GM19463 (cell line): ENCODE measurements at regions not wholly inside any gene's neighbourhood (a gene's known extent, or its start where the extent isn't known, plus 50 kb on each side); places are given as distances from the start of the nearest gene placed in this dataset.
"Not testable (repeated sequence)": the region's sequence is repeated elsewhere in the genome, so short reads cannot be mapped to it uniquely, and the experiment has no call there.

Source experiments
- ATAC-seq: cut with Tn5 transposase; IDR thresholded peaks from one replicate; pipeline ENCODE4 v1.9.1; 2021; ENCODE audit warnings: mild to moderate bottlenecking, moderate library complexity; ENCODE audit not compliant: unreplicated experiment

DNA sequence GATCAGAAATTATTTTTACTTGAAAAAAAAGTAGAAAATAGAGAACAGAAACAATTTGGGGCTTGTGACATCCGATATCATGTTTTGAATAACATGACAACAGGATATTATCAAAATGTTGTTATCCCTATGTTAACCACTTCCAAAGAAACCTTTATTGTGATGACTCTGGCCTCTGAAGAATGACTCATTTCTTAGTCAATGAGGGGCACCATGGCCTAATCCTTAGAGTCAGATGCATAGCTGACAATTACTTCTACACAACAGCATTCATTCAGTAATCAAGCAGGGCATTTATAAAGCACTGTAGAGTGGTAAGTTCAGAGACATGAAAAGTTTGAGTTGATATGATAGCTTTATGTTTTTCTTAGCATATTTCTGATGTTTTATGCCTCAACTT lies 703.0 kb downstream of the RNF144A start:
- ATAC-seq = no peak

DNA sequence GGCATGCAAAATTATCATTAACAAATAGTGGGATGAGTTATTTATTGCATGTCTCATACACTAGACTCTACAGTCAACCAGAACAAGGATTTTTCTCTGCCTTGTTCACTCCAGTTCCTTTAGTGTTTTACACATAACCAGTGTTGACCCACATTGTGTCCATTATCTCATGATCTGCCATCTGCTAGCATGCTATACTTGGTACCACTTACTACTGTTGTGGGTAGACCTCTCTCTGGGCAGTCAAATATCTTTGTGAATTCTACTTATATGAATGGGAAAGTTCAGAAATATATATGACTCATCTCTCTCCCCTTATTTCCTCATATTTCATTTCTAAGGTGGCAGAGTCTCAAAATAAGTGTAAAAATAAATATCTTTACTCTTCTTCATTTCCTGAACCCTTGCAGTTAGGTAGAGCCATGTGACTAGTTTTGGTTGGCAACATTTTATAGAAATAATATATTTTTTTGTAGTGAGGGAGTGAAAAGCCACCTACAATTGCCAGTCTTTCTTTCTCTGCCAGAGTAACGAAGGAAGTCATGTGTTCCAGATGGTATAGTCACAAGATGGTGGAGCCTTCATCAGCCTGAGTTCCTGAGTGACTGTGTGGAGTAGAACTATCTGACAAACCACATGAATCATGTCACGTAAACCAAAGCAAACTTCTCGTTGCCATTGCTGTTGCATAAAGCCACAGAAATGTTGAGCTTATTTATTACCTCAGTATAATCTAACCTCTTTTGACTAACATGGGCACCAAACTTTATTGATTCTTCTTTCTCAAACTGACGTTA lies 704.0 kb downstream of the RNF144A start:
- no peak for ATAC-seq

DNA sequence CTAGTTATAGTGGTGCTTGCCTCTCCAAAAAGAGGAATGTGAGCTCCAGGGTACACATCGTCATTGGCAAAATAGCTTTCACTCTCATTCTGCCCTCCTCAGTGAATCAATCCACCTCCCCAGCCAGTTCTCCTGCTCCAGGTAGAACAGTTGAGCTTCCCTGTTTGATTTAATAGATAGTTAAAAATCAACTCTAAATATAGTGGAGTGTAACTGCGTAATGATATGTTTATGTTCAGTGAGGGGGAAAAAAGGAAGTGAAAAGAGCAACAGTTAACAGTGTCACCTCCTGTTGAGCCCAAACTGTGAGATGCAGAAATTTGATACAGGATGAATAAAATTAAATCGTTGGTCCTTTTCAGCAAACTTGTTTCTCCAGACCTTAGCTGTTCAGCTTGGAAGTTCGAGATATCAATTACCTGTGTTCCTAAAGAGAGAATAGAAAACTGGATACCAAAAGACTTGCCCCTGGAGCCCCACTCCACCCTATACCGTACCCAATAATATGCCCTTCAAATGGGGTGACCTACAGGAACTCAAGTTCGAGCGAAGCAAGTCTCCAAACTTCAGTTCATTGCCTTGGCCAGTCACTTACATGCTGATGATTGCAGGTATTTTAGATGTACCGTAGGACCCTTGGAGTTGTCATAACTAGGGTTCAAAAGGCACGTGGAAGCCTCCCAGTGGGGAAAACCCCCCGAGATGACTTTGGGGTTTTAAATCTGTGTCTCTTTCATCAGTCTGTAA lies 708.4 kb downstream of the RNF144A start:
- peak; percentile 58 for ATAC-seq

DNA sequence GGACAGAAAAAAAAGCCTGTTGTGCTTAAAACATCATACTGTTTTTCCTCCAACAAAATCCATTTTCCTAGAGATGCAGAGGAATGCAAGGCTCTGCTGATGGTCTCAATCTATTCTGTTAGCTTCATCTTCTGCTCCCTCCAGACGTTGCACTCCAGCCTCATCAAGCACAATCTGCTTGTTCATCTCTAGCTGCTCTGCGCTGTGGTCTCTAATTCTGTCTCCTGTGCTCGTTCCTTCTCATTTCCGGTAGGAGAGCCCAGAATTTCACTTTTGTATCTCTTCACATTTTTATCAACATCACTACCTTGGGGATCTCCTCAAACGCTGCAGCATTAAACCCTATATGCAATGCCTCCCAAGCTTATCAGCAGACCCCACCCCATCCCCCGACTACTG lies 708.9 kb downstream of the RNF144A start:
- no peak for ATAC-seq

DNA sequence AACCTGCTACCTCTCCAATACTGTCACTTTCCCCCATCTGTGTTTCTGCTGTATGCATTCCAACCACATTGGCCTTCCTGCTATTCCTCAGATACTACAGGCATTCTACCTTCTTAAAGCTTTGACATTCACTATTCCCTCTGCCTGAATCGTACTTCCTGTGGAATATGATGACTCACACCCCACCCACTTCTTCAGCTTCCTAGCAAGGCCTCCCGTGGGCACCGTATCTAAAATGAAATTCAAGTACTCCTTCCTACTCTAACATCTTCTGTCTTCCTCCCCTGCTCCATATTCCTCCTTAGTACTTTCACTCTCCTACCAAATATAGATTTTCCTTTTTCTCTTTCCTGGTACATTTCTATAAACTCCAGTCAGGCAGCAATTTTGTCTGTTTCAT lies 710.4 kb downstream of the RNF144A start:
- no peak for ATAC-seq

DNA sequence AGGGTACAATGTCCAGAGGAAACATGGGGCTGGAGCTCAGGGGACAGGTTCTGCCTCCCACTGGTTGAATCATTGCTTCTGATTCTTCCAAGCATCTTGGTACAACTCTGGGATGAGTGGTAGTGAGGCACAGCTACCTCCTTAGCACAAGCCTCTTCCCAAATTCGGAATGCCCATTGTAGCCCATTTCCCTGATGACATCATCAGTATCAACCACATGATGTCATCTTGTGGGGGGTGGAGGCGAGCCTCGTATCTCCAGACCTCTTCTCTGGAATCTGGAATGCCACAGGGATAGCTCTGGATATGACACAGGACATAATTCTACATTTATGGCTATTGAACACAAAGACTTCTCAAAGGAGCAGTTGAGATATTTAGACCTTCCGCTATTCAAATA lies 715.2 kb downstream of the RNF144A start:
- ATAC-seq = no peak

DNA sequence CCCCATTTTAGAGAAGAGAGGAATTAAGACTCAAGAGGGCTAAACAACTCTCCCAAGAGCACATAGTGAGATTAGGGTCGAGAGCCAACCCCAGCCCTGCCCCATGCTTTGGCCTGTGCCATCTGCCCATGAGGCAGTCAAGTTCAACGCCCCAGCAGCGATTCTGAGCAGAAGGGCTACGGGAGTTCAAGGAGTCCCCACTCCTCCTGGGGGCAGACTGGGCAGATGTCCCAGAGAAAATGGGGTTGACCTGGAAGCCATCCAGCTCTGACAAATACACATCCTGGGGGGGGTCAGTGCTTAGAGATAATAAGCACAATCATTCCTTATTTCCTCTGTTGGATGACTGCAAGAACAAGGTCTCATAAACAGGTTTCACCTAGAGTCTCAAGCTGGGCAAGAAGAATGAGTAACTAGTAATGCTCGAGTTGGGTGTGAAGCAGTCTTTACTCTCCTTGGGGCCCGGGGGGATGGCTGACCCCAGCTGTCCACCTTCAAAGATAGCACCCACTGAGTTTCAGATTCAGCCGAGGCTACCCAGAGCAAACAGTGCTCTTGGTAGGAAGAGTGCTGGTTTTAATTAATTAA lies 716.4 kb downstream of the RNF144A start:
- no peak for ATAC-seq

DNA sequence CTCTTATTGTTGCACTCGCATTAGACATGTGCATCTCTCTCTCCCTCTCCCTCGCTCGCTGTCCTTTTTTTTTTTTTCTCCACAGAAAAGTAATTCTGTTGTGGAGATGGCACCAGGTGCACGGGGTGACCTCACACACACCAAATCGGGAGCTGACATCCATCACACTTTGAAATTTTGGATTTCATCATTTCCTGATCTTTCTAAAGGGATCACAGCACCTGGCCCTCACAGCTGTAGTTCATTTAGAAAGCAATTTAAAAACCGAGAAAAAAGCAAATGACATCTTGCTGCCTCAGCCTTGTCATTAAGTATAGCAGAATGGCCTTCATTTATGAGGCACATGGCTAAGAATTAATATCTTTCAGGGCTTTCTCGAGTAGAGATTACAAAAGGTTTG lies 717.2 kb downstream of the RNF144A start:
- no peak for ATAC-seq

DNA sequence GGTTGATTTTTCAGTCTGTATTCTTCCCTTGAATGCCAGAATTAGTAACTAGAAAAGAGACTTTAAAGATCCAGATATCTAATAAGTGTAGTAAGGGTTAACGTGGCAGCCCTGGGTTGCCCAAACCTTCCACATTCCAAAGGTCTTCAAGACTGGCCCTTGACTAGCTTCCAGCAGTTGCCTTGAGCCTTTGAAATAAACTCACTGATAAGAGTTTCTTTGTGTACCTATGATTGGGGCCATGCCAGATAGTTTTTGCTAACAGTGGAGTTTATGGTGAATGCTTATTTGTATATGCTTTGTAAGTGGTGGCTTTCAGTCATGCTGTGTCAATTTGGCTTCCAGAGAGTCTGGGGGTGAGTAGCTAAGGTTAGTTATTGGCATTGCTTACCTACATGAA lies 722.3 kb downstream of the RNF144A start:
- ATAC-seq = no peak

DNA sequence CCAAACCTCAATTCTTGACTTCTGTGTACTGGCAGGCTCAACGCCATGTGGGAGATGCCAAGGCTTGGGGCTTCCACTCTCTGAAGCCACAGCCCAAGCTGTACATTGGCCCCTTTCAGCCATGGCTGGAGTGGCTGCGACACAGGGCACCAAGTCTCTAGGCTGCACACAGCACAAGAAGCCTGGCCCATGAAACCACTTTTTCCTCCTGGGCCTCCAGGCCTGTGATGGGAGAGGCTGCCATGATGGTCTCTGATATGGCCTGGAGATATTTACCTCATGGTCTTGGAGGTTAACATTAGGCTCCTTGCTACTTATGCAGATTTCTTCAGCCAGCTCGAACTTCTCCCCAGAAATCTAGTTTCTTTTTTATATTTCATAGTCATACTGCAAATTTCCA lies 724.1 kb downstream of the RNF144A start:
- not testable (repeated sequence) for ATAC-seq

DNA sequence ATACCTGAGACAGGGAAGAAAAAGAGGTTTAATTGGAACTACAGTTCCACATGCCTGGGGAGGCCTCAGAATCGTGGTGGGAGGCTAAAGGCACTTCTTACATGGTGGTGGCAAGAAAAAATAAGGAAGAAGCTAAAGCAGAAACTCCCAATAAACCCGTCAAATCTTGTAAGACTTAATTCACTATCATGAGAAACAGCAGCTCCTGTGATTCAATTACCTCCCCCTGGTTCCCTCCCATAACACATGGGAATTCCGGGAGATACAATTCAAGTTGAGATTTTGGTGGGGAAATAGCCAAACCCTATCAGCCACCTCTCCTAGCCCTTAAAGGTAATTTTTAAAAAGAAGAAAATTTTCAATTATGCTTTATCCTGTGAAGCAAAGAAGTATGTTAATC lies 728.8 kb downstream of the RNF144A start:
- ATAC-seq = no peak

DNA sequence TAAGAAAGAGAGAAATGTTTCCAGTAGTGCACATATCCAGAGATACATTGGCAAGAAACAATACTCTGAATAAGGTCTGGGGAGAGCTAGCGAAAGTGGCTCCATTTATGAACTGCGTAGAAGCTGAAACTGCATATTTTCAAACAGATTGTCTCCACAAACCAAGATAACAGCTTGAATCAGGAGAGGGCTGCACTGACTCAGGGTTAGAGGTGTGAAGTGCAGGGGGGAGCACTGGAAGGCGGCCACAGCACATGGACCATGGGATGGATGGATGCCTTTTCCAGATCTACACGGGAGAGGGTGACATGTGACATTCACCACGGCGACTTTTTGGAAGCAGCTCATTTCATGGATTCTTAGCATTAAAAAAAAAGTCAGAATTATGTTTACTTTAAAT lies 729.4 kb downstream of the RNF144A start:
- no peak for ATAC-seq

DNA sequence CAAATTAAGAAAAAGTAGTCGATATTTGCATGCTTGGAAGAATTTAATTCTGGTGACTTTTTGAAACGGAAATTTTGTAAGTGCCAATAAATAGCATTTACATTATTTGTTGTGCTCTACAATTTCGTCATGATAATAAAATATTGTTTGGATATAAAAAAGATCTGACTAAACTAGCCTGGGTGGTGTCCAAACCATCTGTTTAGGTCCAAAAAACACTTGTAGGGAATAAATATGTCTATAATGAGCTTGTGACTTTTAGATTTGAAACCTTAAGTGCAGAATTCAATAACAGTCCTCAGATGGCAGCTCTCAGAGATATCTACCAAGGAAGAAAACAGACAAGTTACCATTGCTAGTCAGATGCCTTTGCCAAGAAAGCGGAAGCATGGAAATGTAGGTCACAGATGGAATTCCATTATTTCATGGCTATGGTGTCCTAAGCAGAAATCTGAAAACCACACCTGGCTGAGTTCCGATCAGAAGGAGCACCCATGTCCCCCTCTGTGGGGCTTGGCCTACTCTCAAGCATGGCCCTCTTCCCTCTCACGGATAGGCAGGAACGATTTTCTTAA lies 731.1 kb downstream of the RNF144A start:
- no peak for ATAC-seq

DNA sequence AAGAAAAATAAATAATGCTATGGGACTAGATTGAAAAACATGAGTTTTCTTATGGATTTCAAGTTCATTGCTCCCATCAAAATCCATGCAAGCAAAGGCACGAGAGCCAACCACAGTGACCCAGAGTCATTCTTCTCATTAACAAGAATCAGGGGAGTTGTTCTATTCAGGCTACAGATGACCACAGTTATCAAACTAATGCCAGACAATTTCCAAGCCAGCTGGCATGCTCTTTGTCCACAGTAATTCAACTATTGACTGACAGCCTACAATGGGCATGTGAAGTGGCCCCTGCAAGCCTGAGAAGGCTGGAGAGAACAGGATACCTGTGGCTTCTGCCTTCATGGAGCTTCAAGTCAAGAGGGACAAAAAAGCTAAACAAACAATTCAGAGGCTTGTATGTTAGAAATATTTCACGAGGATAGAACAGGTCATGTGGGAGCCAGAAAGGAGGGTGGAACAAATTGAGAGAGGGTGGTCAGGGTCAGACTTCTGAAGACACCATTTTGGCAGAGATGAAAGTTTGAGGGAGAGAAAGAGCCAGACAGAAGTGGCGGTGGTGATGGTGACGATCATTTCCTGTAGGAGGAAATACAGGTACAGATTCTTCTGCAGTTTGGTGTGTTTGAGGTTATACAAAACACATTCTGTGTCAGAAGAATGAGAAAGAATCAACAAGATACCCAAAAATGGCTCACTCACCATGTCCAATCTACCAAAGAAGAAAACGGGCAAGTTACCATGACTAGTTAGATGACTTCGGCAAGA lies 732.4 kb downstream of the RNF144A start:
- no peak for ATAC-seq

DNA sequence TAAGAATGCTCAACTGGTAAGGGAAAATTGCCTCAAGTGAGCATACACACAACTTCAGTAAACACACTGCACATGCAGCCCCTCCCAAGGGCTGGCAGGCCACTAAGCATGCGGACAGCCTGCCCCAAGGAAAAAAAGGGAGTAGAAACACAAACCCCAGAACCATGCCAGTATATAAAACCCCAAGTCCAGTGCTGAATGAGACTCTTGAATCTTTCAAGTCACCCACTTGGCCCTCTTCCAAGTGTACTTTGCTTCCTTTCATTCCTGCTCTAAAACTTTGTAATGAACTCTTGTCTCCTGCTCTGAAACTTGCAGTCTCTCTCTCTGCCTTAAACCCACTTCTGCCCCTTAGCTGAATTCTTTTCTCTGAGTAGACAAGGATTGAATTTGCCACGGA lies 736.4 kb downstream of the RNF144A start:
- ATAC-seq = no peak

DNA sequence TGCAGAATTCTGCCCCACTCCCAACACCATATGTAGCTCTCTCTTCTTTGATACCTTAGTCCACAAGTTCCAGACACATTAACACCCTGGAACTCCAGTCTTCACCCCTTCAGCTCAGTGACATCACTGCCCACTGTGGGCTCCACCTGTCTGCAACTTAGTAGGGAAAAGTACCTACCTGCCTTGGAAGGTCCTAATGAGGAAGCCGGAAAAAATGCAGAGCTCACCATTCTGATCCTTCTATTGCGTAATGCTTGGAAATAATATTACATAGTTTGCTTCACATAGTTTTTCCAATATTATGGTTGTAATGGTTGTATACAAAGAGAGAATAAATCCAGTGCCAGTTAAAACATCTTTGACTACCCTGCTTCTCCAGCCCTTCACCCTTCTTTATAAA lies 738.4 kb downstream of the RNF144A start:
- no peak for ATAC-seq

DNA sequence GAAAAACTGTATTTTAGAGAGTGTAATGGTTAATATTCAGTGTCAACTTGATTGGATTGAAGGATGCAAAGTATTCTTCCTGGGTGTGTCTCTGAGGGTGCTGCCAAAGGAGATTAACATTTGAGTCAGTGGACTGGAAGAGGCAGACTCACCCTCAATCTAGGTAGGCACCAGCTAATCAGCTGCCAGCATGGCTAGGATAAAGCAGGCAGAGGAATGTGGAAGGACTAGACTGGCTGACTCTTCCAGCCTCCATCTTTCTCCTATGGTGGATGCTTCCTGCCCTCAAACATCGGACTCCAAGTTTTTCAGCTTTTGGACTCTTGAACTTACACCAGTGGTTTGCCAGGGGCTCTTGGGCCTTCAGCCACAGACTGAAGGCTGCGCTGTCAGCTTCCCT lies 740.3 kb downstream of the RNF144A start:
- not testable (repeated sequence) for ATAC-seq

DNA sequence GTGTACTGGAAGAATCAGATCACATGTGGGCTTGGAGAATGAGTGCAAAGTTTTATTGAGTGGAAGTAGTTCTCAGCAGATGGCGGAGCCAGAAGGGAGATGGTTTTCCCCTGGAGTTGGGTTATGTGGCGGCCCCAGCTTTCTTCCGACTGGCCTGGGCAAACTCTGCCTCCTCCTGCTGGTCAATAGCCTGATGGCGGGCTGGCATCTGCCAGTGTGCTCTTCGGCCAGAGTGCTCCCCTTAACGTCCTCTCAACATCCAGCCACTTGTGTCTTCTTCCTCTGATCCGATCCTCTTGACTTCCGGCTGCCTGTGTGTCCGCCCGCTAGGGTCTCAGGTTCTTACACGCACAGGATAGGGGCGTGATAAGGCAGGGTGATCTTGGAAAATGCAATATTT lies 741.3 kb downstream of the RNF144A start:
- ATAC-seq = no peak

DNA sequence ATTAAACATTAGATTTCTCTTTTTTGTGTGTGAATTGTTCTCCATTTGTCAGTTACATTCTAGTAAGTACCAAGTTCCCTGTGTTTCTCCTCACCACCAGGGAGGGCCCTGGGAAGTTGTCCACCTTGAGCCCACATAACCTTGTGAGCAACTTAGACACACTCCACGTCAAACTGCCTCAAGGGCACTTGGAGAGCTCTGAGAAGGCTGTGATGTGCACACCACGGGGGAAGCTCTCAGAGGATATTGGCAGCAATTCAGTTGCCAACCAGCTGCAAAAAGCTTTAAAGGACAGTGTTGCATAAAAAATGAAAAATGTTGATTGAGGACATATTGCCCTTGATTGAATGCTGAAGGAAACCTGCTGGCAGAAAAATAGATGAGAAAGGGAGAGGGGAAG lies 743.6 kb downstream of the RNF144A start:
- no peak for ATAC-seq

DNA sequence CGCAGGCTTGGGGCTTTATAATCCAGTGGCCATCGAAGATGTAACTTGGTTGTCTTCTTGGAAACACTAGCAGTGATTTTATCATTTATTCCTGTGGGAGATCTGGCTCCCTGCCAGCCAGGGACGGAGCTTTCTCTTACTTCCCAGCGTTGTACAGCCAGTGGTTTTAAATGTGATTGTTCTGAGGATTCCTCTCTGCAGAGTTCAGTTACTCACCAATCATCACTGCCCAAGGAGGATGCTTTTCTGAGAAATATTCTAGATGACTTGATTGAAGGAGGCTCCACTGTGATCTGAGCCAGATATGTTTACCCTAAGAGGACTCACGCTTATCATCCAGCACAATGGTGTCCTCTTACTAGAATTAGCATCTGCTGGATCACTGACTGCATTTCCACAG lies 744.3 kb downstream of the RNF144A start:
- ATAC-seq = no peak

DNA sequence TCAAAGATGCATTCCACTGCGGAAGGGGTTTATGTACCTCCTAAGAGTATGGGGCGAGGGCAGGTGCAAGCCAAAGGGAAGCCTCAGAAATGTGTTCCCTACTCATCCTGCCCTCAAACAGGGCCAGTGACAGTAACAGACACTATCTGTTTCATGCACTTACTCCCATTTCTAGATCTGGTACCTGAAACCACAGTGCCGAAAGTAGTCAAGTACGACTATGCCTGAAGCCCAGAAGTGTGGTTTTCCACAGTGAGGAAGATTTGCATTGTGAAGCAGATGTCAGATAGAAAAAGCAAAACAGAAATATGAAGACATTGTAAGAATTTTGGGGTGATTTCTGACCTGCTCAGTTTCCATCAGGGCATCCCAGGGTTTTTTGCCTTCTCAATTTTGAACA lies 748.7 kb downstream of the RNF144A start:
- ATAC-seq = no peak
